Heart left ventricle (tissue), 16 donors: ENCODE measurements at regions not wholly inside any gene's neighbourhood (a gene's known extent, or its start where the extent isn't known, plus 50 kb on each side); places are given as distances from the start of the nearest gene placed in this dataset.

Source experiments
- ATAC-seq, 4 donors: fragments of 200-7000 bp; cut with Tn5 transposase; one replicate each; pipeline ENCODE4 v1.9.1; 2020 to 2022; ENCODE audit warnings: moderate library complexity in 4 of 4, mild to moderate bottlenecking in 3 of 4, moderate number of reproducible peaks in 1 of 4
- DNase-seq, 5 donors: peaks; one replicate each; pipeline ENCODE4 v3.0.0-alpha.2; 2020
- H3K27ac ChIP-seq, 12 donors: fragments of 200-600 bp; sonication (generic) in 4 of 12; one replicate each; pipeline versions ENCODE4 v1.5.0 to v1.8.0; 2016 to 2022; ENCODE audit warnings: mild to moderate bottlenecking in 2 of 12
- H3K27me3 ChIP-seq, 9 donors: fragments of 200-600 bp; sonication (generic) in 2 of 9; one replicate each; pipeline versions ENCODE4 v1.5.1 to v1.8.0; 2016 to 2022; ENCODE audit warnings: mild to moderate bottlenecking in 3 of 9
- H3K36me3 ChIP-seq, 9 donors: fragments of 200-600 bp; sonication (generic) in 2 of 9; one replicate each; pipeline versions ENCODE4 v1.5.0 to v1.8.0; 2018 to 2022; ENCODE audit warnings: mild to moderate bottlenecking in 2 of 9
- H3K4me1 ChIP-seq, 12 donors: fragments of 200-600 bp; sonication (generic) in 4 of 12; one replicate each; pipeline versions ENCODE4 v1.5.0 to v1.8.0; 2016 to 2022; ENCODE audit warnings: mild to moderate bottlenecking in 3 of 12
- H3K4me3 ChIP-seq, 12 donors: fragments of 200-600 bp; sonication (generic) in 4 of 12; one replicate each; pipeline versions ENCODE4 v1.5.0 to v1.8.0; 2017 to 2022; ENCODE audit warnings: mild to moderate bottlenecking in 9 of 12, moderate library complexity in 4 of 12
- H3K9me3 ChIP-seq, 12 donors: fragments of 200-600 bp; sonication (generic) in 4 of 12; one replicate each; pipeline versions ENCODE4 v1.5.0 to v1.8.0; 2016 to 2022; ENCODE audit warnings: mild to moderate bottlenecking in 1 of 12
- CTCF ChIP-seq, 12 donors: fragments of 200-600 bp; sonication (generic) in 4 of 12; IDR thresholded peaks; one replicate each; pipeline versions ENCODE4 v1.5.0 to v1.8.0; 2018 to 2022; ENCODE audit warnings: antibody characterized with exemption in 12 of 12, mild to moderate bottlenecking in 5 of 12
- POLR2A ChIP-seq, 2 donors: fragments of 450-650 bp; IDR thresholded peaks; one replicate each; pipeline ENCODE4 v1.6.1; 2017; ENCODE audit warnings: antibody characterized with exemption in 2 of 2, mild to moderate bottlenecking in 2 of 2, moderate library complexity in 2 of 2
- WGBS, 4 donors: extraction: QIAGEN DNeasy Blood & Tissue Kit in 2 of 4; methylation state at CpG; one replicate each; pipeline versions ENCODE4 v1.1.5 to v1.1.7; 2013 to 2018; 5-methylcytosine and 5-hydroxymethylcytosine counted together
- intact Hi-C, 10 donors: fragments of 100-400 bp; cut with DNase I; formaldehyde crosslinking; loops; one replicate each; pipeline versions ENCODE4 v1.11.1 to v1.14.2; 2022
- donor health status: ischemic (EF 13 %, LVEDD 7.1; RV severe dilation, severe dysfunction).
- donor health status: healthy with polysubstance abuse.
- donor health status: DM: no; HTN: yes; CAD: no.
- donor health status: DM: no; HTN: no; CAD: no.
- donor health status: ischemic (EF 25% LVEDD 6.9; RV normal size, moderate dysfunction).
- donor health status: ischemic (EF 25% LVEDD 5.7; RV mildly dilated, moderate dysfunction).
- donor health status: healthy.
- donor health status: DM: yes; HTN: yes; CAD: no.
- donor health status: ischemic (EF 35%, LVEDD 5.7; RV mildly dilated, moderate dysfunction).
- donor health status: nonischemic (EF 11% LVEDD 7.7; RV severe dilation, severe dysfunction).
- donor health status: DM: yes; HTN: yes; CAD: no.
- donor health status: PGD.
- donor health status: ischemic (EF 29% LVEDD 5.4; RV normal size, mild dysfunction).
- donor health status: nonischemic (EF 23%, LVEDD 6.1; RV moderate dilation, normal function).

GRCh38 chr4:29970626-29971025 is 749.5 kb upstream of the PCDH7 start:
- H3K36me3 ChIP-seq: no peaks in the 10 kb centered on the region
- no peaks in the 10 kb centered on the region for H3K9me3 ChIP-seq
- intact Hi-C loops: no loop called here
- no peak overlapping the region for H3K27ac ChIP-seq
- H3K27me3 ChIP-seq: no peaks in the 10 kb centered on the region
- no peak overlapping the region for H3K4me3 ChIP-seq
- TF ChIP-seq CTCF (IDR thresholded peaks at IDR 0.05) (no peak), POLR2A (IDR thresholded peaks at IDR 0.05) (no peak)
- ATAC-seq (no peak), DNase-seq (no peak)
- 55 to 65% (median 60%) methylated on average over 2 of the region's 2 CpGs for WGBS, 4 donors
- no peaks in the 10 kb centered on the region for H3K4me1 ChIP-seq

GRCh38 chr4:29972121-29972520 is 748.0 kb upstream of the PCDH7 start:
- 89 to 90% (median 89%) methylated on average over 3 of the region's 3 CpGs for WGBS, 4 donors
- Histone ChIP-seq H3K27ac (no peak overlapping the region), H3K9me3 (no peaks in the 10 kb centered on the region), H3K4me1 (no peaks in the 10 kb centered on the region), H3K36me3 (no peaks in the 10 kb centered on the region), H3K27me3 (no peaks in the 10 kb centered on the region), H3K4me3 (no peak overlapping the region)
- DNase-seq (no peak), ATAC-seq (no peak)
- intact Hi-C loops: no loop called here
- TF ChIP-seq POLR2A (IDR thresholded peaks at IDR 0.05) (no peak), CTCF (IDR thresholded peaks at IDR 0.05) (no peak)

- Histone ChIP-seq H3K4me1 (no peaks in the 10 kb centered on the region), H3K36me3 (no peaks in the 10 kb centered on the region), H3K4me3 (no peak overlapping the region), H3K27ac (no peak overlapping the region), H3K27me3 (no peaks in the 10 kb centered on the region), H3K9me3 (no peaks in the 10 kb centered on the region)
- 82 to 88% (median 82%) methylated on average over 3 of the region's 3 CpGs for WGBS, 4 donors
- intact Hi-C loops: no loop called here
- ATAC-seq (no peak), DNase-seq (no peak)
- no peak for TF ChIP-seq CTCF (IDR thresholded peaks at IDR 0.05)
- TF ChIP-seq POLR2A (IDR thresholded peaks at IDR 0.05): no peak
These were observed 736.3 kb upstream of the PCDH7 start for GRCh38 chr4:29983890-29984289.

GRCh38 chr4:30001628-30002027 is 718.5 kb upstream of the PCDH7 start:
- intact Hi-C loops: no loop called here
- Histone ChIP-seq H3K27me3 (no peaks in the 10 kb centered on the region), H3K4me1 (no peaks in the 10 kb centered on the region), H3K27ac (no peak overlapping the region), H3K36me3 (no peaks in the 10 kb centered on the region), H3K9me3 (peaks cover 0 to 13% (median 0%) of the 10 kb centered on the region in 12 donors), H3K4me3 (no peak overlapping the region)
- no peak for ATAC-seq
- WGBS, 4 donors: 52 to 65% (median 61%) methylated on average over 1 of the region's 1 CpG
- DNase-seq: no peak
- no peak for TF ChIP-seq CTCF (IDR thresholded peaks at IDR 0.05)
- TF ChIP-seq POLR2A (IDR thresholded peaks at IDR 0.05): no peak
